GM19351 (cell line): ENCODE measurements at regions not wholly inside any gene's neighbourhood (a gene's known extent, or its start where the extent isn't known, plus 50 kb on each side); places are given as distances from the start of the nearest gene placed in this dataset.

Experiments
- ATAC-seq: cut with Tn5 transposase; IDR thresholded peaks from one replicate; pipeline ENCODE4 v1.9.1; 2021; ENCODE audit warnings: mild to moderate bottlenecking, moderate library complexity; ENCODE audit not compliant: unreplicated experiment

DNA sequence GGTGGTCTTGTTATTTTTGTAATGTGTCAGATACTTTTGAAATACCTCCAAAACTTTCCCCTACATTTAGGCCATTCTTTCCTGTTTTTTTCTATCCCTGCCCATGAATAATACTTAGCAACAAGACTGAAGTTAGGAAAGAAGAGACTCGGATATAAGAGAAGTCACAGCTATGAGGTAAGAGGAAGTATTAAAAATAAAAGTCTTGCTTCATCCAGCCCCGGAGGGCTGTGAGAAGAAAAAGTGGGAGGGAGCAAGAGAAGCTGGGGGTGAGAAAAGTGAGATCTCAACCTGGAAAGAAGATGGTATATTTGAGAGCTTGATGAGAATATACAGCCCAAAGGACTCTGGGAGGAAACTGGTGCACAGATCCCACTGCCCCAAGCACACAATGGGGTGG is 213.5 kb upstream of the CDIN1 start:
- ATAC-seq = no peak

DNA sequence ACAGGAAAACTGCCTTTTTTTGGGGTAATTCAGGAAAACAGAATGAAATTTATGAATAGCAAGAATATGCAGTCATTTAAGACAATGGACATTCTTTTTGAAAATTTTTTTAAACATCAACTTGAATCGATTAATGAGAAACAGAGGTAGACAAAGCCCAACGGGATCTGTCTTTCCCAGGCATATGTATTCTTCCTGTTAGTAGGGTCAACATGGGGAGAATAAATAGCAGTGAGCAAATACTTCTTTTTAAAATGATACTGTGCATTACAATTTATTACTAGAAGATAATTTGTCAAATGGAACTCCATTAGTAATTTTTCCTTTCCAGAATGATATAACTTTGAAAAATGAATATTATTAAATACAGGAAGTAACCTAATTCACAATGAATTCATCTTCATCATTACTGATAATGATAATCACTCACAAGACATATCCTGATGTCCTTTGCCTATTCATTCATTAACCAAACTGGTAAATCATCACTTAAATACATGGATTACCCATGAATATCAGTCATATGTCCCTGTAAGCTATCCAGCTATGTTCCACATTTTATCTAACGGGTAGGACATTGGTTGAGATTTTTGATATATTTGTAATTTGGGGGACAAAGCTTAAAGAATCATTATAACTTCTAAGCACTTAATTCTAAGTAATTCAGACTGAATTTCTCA is 209.2 kb upstream of the CDIN1 start:
- no peak for ATAC-seq

GRCh38 chr15:36370731-36371112 is 208.7 kb upstream of the CDIN1 start:
- no peak for ATAC-seq

- ATAC-seq = no peak
Measured at GRCh38 chr15:36371509-36371908, 207.9 kb upstream of the CDIN1 start.

- no peak for ATAC-seq
Measured at GRCh38 chr15:36372968-36373367, 206.5 kb upstream of the CDIN1 start.

- ATAC-seq = no peak
Measured at GRCh38 chr15:36373550-36373949, 205.9 kb upstream of the CDIN1 start.

GRCh38 chr15:36389107-36389506 is 190.3 kb upstream of the CDIN1 start:
- ATAC-seq = no peak

DNA sequence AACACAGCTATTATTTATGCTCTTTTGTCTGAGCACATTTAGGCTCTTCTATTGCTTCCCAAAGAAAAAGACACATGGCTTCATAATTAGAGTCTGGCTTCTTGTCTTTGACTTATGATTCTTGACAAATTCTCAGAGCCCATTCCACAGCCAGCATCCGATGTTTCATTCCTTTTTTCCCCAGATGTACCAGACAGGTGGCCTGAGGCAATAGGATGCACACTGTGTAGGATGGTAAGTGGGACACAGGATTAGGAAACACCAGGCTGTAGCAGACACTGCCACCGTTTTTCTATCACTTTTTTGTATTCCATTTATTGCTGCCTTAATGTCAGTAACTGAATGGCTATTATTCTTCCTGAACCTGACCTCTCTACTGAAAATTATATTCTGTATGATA is 188.9 kb upstream of the CDIN1 start:
- no peak for ATAC-seq

DNA sequence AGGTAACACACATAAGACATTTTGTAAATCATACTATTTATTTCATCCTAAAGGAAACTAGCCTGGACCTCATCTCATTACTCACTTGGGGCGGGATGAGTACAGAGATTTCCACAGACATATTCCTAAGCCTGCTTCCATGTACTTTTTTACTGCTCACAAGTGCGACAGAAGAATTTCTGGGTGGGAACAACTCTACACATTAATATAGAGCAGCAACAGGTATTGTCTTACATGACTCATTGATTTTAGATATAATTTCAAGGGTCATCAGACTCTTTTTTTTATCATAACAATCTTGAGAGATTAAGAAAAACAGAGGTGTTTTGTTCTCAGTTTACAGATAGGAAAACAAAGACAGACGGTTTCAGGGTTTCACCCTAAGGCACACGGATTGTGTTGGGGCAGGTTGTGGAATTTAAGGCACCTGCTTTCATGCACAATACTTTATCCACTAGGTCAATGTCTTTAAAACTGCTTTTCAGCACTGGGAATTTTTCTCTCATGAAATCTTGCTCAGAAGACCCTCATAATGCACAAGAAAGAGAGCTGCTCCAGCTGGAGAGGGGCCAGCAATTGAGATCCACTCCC is 186.7 kb upstream of the CDIN1 start:
- no peak for ATAC-seq

DNA sequence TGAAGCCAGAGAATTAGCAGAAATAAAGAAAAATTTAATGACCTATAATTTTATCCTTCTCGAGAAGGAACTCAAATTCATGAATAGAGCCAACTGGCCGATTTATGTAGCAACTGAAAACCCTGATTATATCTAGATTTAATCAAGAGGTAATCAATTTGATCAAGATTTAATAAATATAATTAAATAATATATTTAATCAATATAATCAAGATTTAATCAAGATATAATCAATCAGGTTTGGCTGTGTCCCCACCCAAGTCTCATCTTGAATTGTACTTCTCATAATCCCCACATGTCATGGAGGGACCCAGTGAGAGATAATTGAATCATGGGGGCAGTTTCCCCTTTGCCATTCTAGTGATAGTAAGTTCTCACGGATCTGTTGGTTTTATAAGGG is 181.2 kb upstream of the CDIN1 start:
- ATAC-seq = no peak

DNA sequence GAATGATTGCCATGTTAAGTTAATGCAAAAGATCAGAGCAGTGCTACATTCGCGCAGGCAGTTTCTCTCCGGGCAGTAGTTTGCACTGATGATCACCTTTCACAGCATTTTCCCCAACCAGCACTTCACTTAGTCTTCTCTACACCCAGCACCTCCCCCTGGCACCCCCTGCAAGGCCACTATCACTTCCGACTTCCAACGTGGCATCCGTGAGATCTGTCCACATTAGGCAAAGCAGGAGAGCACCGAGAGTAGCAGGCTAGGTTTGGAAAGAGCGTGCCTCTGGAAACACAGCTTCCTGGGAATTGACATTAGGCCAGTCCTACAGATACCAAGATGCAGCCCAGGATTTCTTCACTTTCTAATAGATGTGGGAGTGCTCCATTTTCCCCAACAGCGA is 180.2 kb upstream of the CDIN1 start:
- no peak for ATAC-seq

DNA sequence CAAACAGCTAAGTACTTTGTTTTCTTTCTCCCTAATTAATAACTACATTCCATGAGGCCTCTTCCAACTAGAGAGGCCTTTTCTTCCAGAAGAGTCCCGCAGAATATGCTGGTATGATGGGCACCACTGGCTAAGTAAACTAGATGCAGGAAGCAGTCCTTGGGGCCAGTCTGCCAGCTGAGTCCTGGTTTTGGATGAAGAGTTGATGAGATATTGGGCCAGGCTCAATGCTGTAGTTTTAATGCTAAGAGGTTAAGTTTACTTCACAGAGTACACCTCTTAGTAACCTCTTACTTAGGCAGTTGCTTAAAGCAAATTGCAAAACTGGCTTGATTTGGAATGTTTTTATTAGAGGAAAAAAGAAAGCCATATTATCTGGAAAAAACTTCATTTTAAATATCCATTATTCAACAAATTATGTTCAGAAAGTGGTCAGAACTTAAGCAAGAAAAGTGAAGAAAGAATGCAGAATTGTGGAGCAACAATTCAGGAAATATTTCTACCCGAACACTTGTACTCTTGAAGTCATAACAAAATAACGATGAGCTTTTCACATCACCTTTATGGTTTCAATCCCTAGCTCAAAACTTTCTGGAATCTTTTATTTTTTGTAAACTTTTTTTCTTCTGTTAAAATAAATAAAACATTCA is 178.4 kb upstream of the CDIN1 start:
- no peak for ATAC-seq

DNA sequence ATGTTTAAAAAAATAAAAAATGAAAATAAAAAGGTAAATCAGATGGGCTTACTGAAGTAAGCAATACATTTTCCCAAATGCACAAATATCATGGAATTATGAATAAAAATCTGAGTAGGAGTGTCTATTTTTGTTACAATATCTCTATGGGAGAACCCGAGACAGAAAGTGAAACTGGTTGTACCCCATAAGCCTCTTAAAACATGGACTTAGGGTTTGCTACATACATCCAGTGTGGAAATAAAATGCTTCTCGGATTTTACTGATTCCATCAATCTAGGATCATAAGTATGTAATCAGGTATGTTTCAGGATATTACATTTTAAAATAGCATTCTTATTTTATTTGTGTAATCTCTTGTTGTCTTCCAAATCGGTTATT is 177.8 kb upstream of the CDIN1 start:
- ATAC-seq = no peak

DNA sequence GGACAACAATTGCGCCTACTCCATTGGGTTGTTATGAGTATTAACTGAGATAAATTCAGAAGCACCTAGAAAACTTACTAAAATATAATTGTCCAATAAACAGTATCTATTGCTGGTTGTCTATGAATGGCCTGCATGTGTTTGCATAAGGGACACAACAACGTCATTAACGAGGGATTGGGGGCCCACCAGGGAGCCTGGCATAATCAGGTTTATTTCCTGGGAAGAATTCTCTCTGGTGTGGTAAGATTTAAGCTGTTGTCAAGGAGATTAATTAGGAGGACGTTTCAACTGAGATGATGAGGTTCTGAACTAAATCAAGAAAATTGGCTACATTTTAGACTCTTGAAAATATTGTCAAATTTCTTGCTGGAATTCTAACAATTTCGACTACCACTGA is 176.1 kb upstream of the CDIN1 start:
- ATAC-seq = no peak

- ATAC-seq = no peak
Measured at GRCh38 chr15:36406366-36406765, 173.1 kb upstream of the CDIN1 start.

GRCh38 chr15:36406911-36407310 is 172.5 kb upstream of the CDIN1 start:
- no peak for ATAC-seq

DNA sequence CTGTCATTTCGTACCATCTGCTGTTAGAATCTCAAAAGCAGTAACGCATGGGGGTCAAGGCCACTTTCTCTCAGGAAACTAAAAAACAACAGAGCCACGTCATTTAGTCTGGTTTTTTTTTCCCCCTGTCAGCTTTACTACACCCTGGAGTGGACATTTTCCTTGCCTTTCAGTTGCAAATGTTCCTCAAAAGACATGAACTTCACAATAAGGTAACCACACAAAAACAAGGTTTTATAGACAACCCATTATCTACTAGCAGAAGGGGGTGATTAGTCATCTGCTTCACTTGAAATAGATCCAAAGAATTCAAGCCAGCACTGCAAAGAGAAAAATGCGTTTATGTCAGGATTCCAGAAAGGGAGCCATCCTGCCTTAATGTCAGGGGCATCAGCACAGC is 171.8 kb upstream of the CDIN1 start:
- ATAC-seq = no peak

DNA sequence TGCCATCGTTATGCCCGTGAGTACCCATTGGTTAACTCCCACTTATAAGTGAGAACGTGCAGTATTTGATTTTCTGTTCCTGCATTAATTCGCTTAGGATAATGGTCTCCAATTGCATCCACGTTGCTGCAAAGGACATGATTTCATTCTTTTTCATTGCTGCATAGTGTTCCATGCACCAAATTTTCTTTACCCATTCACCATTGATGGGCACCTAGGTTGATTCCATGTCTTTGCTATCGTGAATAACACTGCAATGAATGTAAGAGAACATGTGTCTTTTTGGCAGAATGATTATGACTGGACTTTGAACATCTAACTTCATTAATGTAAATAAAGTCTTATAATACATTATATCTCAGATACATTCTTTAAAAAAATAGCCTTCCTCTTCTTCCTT is 169.6 kb upstream of the CDIN1 start:
- no peak for ATAC-seq

- no peak for ATAC-seq
Measured at GRCh38 chr15:36414670-36415069, 164.8 kb upstream of the CDIN1 start.

DNA sequence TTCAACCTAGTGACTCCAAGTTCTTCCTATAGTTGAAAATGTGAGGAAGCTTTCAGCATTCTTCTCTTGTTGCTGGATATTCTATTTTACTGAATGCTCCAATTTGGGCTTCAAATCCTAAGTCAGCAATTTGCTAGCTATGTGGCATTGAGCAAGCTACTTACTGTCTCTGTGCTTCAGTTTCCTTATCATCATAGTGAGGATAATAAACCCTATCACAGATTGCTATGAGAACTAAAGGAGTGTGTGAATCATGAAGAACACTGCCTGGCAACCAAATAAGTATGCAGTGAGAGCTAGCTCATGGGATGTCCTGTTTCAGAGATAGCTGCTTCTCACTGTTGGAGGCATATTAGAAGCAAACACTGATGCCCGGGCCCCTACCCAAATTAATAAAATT is 163.8 kb upstream of the CDIN1 start:
- no peak for ATAC-seq

- ATAC-seq = no peak
Measured at GRCh38 chr15:36422631-36423030, 156.8 kb upstream of the CDIN1 start.

- no peak for ATAC-seq
Measured at GRCh38 chr15:36426691-36427090, 152.7 kb upstream of the CDIN1 start.
